Fibroblast of lung (primary cell): ENCODE measurements at regions not wholly inside any gene's neighbourhood (a gene's known extent, or its start where the extent isn't known, plus 50 kb on each side); places are given as distances from the start of the nearest gene placed in this dataset.

Experiments
- DNase-seq, 2 donors: peaks; one replicate each; pipeline versions ENCODE4 v3.0.0 to v3.0.0-alpha.2; 2010; ENCODE audit warnings: low read depth in 2 of 2
- H2AFZ ChIP-seq: 2 replicates; pipeline ENCODE4 v1.5.1; 2012; ENCODE audit warnings: low read length, control low read depth, inconsistent platforms
- H3K27ac ChIP-seq: 2 replicates; pipeline ENCODE4 v1.5.1; 2011; ENCODE audit warnings: low read length, control low read depth; ENCODE audit not compliant: insufficient read depth
- H3K27me3 ChIP-seq: 2 replicates; pipeline ENCODE4 v1.5.1; 2011; ENCODE audit warnings: mild to moderate bottlenecking, low read length; ENCODE audit not compliant: control insufficient read depth, insufficient read depth
- H3K36me3 ChIP-seq: 2 replicates; pipeline ENCODE4 v1.5.1; 2011; ENCODE audit warnings: low read length; ENCODE audit not compliant: control insufficient read depth, insufficient read depth
- H3K4me1 ChIP-seq: 2 replicates; pipeline ENCODE4 v1.5.1; 2011; ENCODE audit warnings: low read length; ENCODE audit not compliant: control insufficient read depth, insufficient read depth; ENCODE audit errors: extremely low read depth
- H3K4me2 ChIP-seq: 2 replicates; pipeline ENCODE4 v1.5.1; 2011; ENCODE audit warnings: low read length, control low read depth; ENCODE audit not compliant: insufficient read depth; ENCODE audit errors: extremely low read depth
- H3K4me3 ChIP-seq, 4 experiments: fragments of 200-600 bp in 1 of 4; sonication (generic) in 1 of 4; replicated peaks in 1 of 4; 2 replicates each; pipeline ENCODE4 v1.5.1; 2011 to 2016; ENCODE audit warnings: low read length in 4 of 4, low read depth in 3 of 4, mild to moderate bottlenecking in 3 of 4, control low read depth in 2 of 4, inconsistent platforms in 1 of 4, mixed read lengths in 1 of 4; ENCODE audit not compliant: insufficient read depth in 1 of 4; ENCODE audit errors: control extremely low read depth in 1 of 4
- H3K79me2 ChIP-seq: 2 replicates; pipeline ENCODE4 v1.5.1; 2012; ENCODE audit warnings: mild to moderate bottlenecking, low read length, inconsistent platforms; ENCODE audit not compliant: control insufficient read depth, insufficient read depth
- H3K9ac ChIP-seq: 2 replicates; pipeline ENCODE4 v1.5.1; 2011; ENCODE audit warnings: mild to moderate bottlenecking, low read length, control low read depth; ENCODE audit not compliant: insufficient read depth
- H3K9me3 ChIP-seq: 2 replicates; pipeline ENCODE4 v1.5.1; 2012; ENCODE audit warnings: low read depth, low read length; ENCODE audit not compliant: control insufficient read depth, insufficient read depth
- H4K20me1 ChIP-seq: 2 replicates; pipeline ENCODE4 v1.5.1; 2011; ENCODE audit warnings: low read length; ENCODE audit not compliant: control insufficient read depth, insufficient read depth; ENCODE audit errors: extremely low read depth
- CTCF ChIP-seq, 2 donors: IDR thresholded peaks in 1 of 2; conservative IDR thresholded peaks in 1 of 2; 1 replicate in 1 of 2; 2 replicates in 1 of 2; pipeline ENCODE4 v1.5.1; 2011 to 2012; ENCODE audit warnings: low read length in 2 of 2, control low read depth in 1 of 2, inconsistent platforms in 1 of 2, low read depth in 1 of 2, mild to moderate bottlenecking in 1 of 2
- EZH2 ChIP-seq: IDR thresholded peaks from 2 replicates; pipeline ENCODE4 v1.5.1; 2012; ENCODE audit warnings: low read length, control low read depth, mild to moderate bottlenecking; ENCODE audit errors: missing control alignments

GRCh38 chr1:14071581-14071980, 371.6 kb downstream of the PRDM2 start:
- Histone ChIP-seq H3K9me3 (no peaks in the 10 kb centered on the region), H3K79me2 (no peaks in the 10 kb centered on the region), H4K20me1 (no peaks in the 10 kb centered on the region), H3K4me3 (no peak overlapping the region), H3K36me3 (no peaks in the 10 kb centered on the region), H3K9ac (no peak overlapping the region), H3K4me2 (no peak overlapping the region), H3K4me1 (no peaks in the 10 kb centered on the region), H2AFZ (no peak overlapping the region), H3K27ac (no peak overlapping the region), H3K27me3 (no peaks in the 10 kb centered on the region)
- no peak for TF ChIP-seq EZH2
- TF ChIP-seq CTCF (conservative IDR thresholded peaks at IDR 0.05 in 1 of 2, IDR thresholded peaks at IDR 0.05 in 1 of 2; ENCODE audit: low read depth in 1 of 2, low read length in 2 of 2), result no peak
- DNase-seq, result peak in 1 of 2 donors; percentile 30

GRCh38 chr1:14080653-14081052, 380.7 kb downstream of the PRDM2 start:
- no peak for TF ChIP-seq EZH2
- no peak for TF ChIP-seq CTCF (conservative IDR thresholded peaks at IDR 0.05 in 1 of 2, IDR thresholded peaks at IDR 0.05 in 1 of 2; ENCODE audit: low read depth in 1 of 2, low read length in 2 of 2)
- H3K9ac ChIP-seq, result no peak overlapping the region

GRCh38 chr1:14082331-14082730, 382.3 kb downstream of the PRDM2 start:
- no peaks in the 10 kb centered on the region for H3K36me3 ChIP-seq
- no peaks in the 10 kb centered on the region for H3K79me2 ChIP-seq
- H3K9me3 ChIP-seq, result no peaks in the 10 kb centered on the region
- no peak overlapping the region for H3K4me3 ChIP-seq
- no peak for DNase-seq
- TF ChIP-seq EZH2 (no peak), CTCF (conservative IDR thresholded peaks at IDR 0.05 in 1 of 2, IDR thresholded peaks at IDR 0.05 in 1 of 2; ENCODE audit: low read depth in 1 of 2, low read length in 2 of 2) (no peak)
- no peaks in the 10 kb centered on the region for H3K27me3 ChIP-seq
- no peaks in the 10 kb centered on the region for H4K20me1 ChIP-seq
- H3K4me1 ChIP-seq, result no peaks in the 10 kb centered on the region
- H3K4me2 ChIP-seq, result no peak overlapping the region
- no peak overlapping the region for H2AFZ ChIP-seq
- no peak overlapping the region for H3K27ac ChIP-seq
- no peak overlapping the region for H3K9ac ChIP-seq

More at GRCh38 chr1:14080653-14081052, 380.7 kb downstream of the PRDM2 start:
- Histone ChIP-seq H3K9me3 (no peaks in the 10 kb centered on the region), H3K4me3 (no peak overlapping the region), H3K36me3 (no peaks in the 10 kb centered on the region), H4K20me1 (no peaks in the 10 kb centered on the region), H3K79me2 (no peaks in the 10 kb centered on the region), H3K4me1 (no peaks in the 10 kb centered on the region), H3K27me3 (no peaks in the 10 kb centered on the region), H3K4me2 (no peak overlapping the region), H3K27ac (no peak overlapping the region), H2AFZ (no peak overlapping the region)
- DNase-seq, result no peak
